Fibroblast of villous mesenchyme (primary cell): ENCODE measurements at regions not wholly inside any gene's neighbourhood (a gene's known extent, or its start where the extent isn't known, plus 50 kb on each side); places are given as distances from the start of the nearest gene placed in this dataset.
A peak's percentile ranks its signal among the peaks of the same experiment; 100 is the strongest.
"Not testable (repeated sequence)": the region's sequence is repeated elsewhere in the genome, so short reads cannot be mapped to it uniquely, and the experiment has no call there.

Experiments used
- DNase-seq: peaks from one replicate; pipeline ENCODE4 v3.0.0-alpha.2; 2010; ENCODE audit warnings: low read depth
- H3K4me3 ChIP-seq: 2 replicates; pipeline ENCODE4 v1.5.1; 2011; ENCODE audit warnings: low read depth, mild to moderate bottlenecking, low read length
- CTCF ChIP-seq: IDR thresholded peaks from 2 replicates; pipeline ENCODE4 v1.5.1; 2012; ENCODE audit warnings: low read depth, mild to moderate bottlenecking, low read length; ENCODE audit not compliant: insufficient read depth

GRCh38 chr2:87239558-87240215, 218.0 kb upstream of the PLGLB1 start:
- TF ChIP-seq CTCF: peak; percentile 27
- H3K4me3 ChIP-seq, DNase-seq: not testable (repeated sequence)

- not testable (repeated sequence) for DNase-seq, H3K4me3 ChIP-seq
These were observed 224.5 kb upstream of the PLGLB1 start for GRCh38 chr2:87246066-87246717.

GRCh38 chr2:87252046-87252445, 230.4 kb upstream of the PLGLB1 start:
- H3K4me3 ChIP-seq, DNase-seq: not testable (repeated sequence)

GRCh38 chr2:87254562-87254961, 232.9 kb upstream of the PLGLB1 start:
- not testable (repeated sequence) for DNase-seq, H3K4me3 ChIP-seq

GRCh38 chr2:87255410-87255809, 233.8 kb upstream of the PLGLB1 start:
- DNase-seq, H3K4me3 ChIP-seq: not testable (repeated sequence)

GRCh38 chr2:87258887-87259286, 237.2 kb upstream of the PLGLB1 start:
- H3K4me3 ChIP-seq, DNase-seq: not testable (repeated sequence)

GRCh38 chr2:87262184-87262702, 240.6 kb upstream of the PLGLB1 start:
- DNase-seq, H3K4me3 ChIP-seq: not testable (repeated sequence)

GRCh38 chr2:87263868-87264518, 242.3 kb upstream of the PLGLB1 start:
- not testable (repeated sequence) for DNase-seq, H3K4me3 ChIP-seq
- TF ChIP-seq CTCF: peak; percentile 16

GRCh38 chr2:87275192-87275591, 253.5 kb upstream of the PLGLB1 start:
- H3K4me3 ChIP-seq, DNase-seq: not testable (repeated sequence)

- not testable (repeated sequence) for DNase-seq, H3K4me3 ChIP-seq
These were observed 254.5 kb upstream of the PLGLB1 start for GRCh38 chr2:87275974-87276629.

GRCh38 chr2:87276673-87277072, 255.0 kb upstream of the PLGLB1 start:
- H3K4me3 ChIP-seq, DNase-seq: not testable (repeated sequence)

GRCh38 chr2:87277734-87278133, 256.1 kb upstream of the PLGLB1 start:
- not testable (repeated sequence) for DNase-seq

GRCh38 chr2:87280596-87281355, 259.1 kb upstream of the PLGLB1 start:
- DNase-seq, H3K4me3 ChIP-seq: not testable (repeated sequence)

More at GRCh38 chr2:87277734-87278133, 256.1 kb upstream of the PLGLB1 start:
- not testable (repeated sequence) for H3K4me3 ChIP-seq

- H3K4me3 ChIP-seq, DNase-seq: not testable (repeated sequence)
These were observed 262.3 kb upstream of the PLGLB1 start for GRCh38 chr2:87283735-87284470.

GRCh38 chr2:87284471-87284772, 262.8 kb upstream of the PLGLB1 start:
- H3K4me3 ChIP-seq, DNase-seq: not testable (repeated sequence)
